ENCODE measurements at regions not wholly inside any gene's neighbourhood (a gene's known extent, or its start where the extent isn't known, plus 50 kb on each side); places are given as distances from the start of the nearest gene placed in this dataset.

DNA sequence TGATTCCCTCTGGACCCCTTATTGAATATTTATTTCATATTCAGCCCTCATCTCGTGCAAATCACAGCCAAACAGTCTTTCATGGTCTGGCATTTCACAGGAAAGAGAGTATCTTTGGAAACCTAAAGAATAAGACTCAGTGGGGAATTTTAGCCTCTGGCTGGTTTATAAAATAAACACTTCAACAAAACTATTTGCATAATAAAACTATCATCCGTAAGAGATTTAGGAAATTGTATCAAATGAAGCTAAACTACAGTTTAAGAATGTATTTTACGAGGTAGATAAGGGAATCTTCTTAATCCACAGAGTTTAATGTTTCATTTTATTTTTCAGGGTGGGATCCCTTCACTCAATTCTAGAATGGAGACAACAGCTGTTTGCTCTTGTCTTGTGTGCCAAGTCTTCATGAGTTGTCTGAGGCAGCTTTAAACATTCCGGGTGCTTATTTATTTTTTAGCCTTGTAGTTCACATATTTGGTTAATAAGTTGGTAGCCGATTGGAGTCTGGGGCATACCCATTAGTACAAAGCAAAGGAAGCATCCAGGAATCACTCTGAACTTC, 634.4 kb upstream of the KLF12 start:
- TF ChIP-seq EZH2 (IDR thresholded peaks at IDR 0.05; ENCODE audit: low read length, missing control alignments), result no peak
- TF ChIP-seq, protein P1, sequence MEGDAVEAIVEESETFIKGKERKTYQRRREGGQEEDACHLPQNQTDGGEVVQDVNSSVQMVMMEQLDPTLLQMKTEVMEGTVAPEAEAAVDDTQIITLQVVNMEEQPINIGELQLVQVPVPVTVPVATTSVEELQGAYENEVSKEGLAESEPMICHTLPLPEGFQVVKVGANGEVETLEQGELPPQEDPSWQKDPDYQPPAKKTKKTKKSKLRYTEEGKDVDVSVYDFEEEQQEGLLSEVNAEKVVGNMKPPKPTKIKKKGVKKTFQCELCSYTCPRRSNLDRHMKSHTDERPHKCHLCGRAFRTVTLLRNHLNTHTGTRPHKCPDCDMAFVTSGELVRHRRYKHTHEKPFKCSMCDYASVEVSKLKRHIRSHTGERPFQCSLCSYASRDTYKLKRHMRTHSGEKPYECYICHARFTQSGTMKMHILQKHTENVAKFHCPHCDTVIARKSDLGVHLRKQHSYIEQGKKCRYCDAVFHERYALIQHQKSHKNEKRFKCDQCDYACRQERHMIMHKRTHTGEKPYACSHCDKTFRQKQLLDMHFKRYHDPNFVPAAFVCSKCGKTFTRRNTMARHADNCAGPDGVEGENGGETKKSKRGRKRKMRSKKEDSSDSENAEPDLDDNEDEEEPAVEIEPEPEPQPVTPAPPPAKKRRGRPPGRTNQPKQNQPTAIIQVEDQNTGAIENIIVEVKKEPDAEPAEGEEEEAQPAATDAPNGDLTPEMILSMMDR (conservative IDR thresholded peaks at IDR 0.05 in 1 of 2, IDR thresholded peaks at IDR 0.05 in 1 of 2; ENCODE audit: low read depth in 1 of 2, low read length in 2 of 2), result no peak
- Histone ChIP-seq H3K36me3 (ENCODE audit: control insufficient read depth, insufficient read depth, low read length) (no peaks in the 10 kb centered on the region), H3K9ac (ENCODE audit: insufficient read depth, low read length) (no peak overlapping the region), H2AFZ (ENCODE audit: low read length) (no peak overlapping the region), H3K4me3 (replicated peaks in 1 of 4; ENCODE audit: control extremely low read depth in 1 of 4, insufficient read depth in 1 of 4, low read depth in 3 of 4, low read length in 4 of 4) (no peak overlapping the region), H3K79me2 (ENCODE audit: control insufficient read depth, insufficient read depth, low read length) (no peaks in the 10 kb centered on the region), H3K27ac (ENCODE audit: insufficient read depth, low read length) (no peak overlapping the region), H3K4me1 (ENCODE audit: control insufficient read depth, extremely low read depth, insufficient read depth, low read length) (peaks cover 15% of the 10 kb centered on the region), H4K20me1 (ENCODE audit: control insufficient read depth, extremely low read depth, insufficient read depth, low read length) (no peaks in the 10 kb centered on the region), H3K27me3 (ENCODE audit: control insufficient read depth, insufficient read depth, low read length) (no peaks in the 10 kb centered on the region), H3K9me3 (ENCODE audit: control insufficient read depth, insufficient read depth, low read depth, low read length) (no peaks in the 10 kb centered on the region), H3K4me2 (ENCODE audit: extremely low read depth, insufficient read depth, low read length) (no peak overlapping the region)
- no peak for DNase-seq (ENCODE audit: low read depth in 2 of 2)

DNA sequence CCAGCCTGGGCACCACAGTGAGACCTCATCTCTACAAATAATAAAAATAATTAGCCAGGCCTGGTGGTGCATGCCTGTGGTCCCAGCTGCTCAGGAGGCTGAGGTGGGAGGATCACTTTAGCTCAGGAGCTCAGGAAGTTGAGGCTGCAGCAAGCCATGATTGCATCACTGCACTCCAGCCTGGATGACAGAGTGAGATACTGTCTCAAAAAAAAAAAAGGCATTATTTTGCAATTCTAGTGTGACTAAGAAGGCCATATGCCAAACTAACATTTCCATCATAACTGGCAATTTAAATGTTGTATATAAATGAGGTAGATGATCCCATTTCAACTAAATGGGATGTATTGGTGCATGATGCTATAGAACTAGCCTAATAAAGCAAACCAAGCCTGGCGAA, 632.8 kb upstream of the KLF12 start:
- H3K27ac ChIP-seq (ENCODE audit: insufficient read depth, low read length), result no peak overlapping the region
- H3K79me2 ChIP-seq (ENCODE audit: control insufficient read depth, insufficient read depth, low read length), result no peaks in the 10 kb centered on the region
- no peak overlapping the region for H2AFZ ChIP-seq (ENCODE audit: low read length)
- no peak overlapping the region for H3K9ac ChIP-seq (ENCODE audit: insufficient read depth, low read length)
- H3K4me2 ChIP-seq (ENCODE audit: extremely low read depth, insufficient read depth, low read length), result no peak overlapping the region
- H3K4me1 ChIP-seq (ENCODE audit: control insufficient read depth, extremely low read depth, insufficient read depth, low read length), result peaks cover 10% of the 10 kb centered on the region
- H4K20me1 ChIP-seq (ENCODE audit: control insufficient read depth, extremely low read depth, insufficient read depth, low read length), result no peaks in the 10 kb centered on the region
- peak; percentile 57 to 84 for DNase-seq (ENCODE audit: low read depth in 2 of 2)
- H3K9me3 ChIP-seq (ENCODE audit: control insufficient read depth, insufficient read depth, low read depth, low read length), result no peaks in the 10 kb centered on the region
- no peak for TF ChIP-seq EZH2 (IDR thresholded peaks at IDR 0.05; ENCODE audit: low read length, missing control alignments)
- TF ChIP-seq, protein P1 (conservative IDR thresholded peaks at IDR 0.05 in 1 of 2, IDR thresholded peaks at IDR 0.05 in 1 of 2; ENCODE audit: low read depth in 1 of 2, low read length in 2 of 2), result no peak
- H3K36me3 ChIP-seq (ENCODE audit: control insufficient read depth, insufficient read depth, low read length), result no peaks in the 10 kb centered on the region
- no peak overlapping the region for H3K4me3 ChIP-seq (replicated peaks in 1 of 4; ENCODE audit: control extremely low read depth in 1 of 4, insufficient read depth in 1 of 4, low read depth in 3 of 4, low read length in 4 of 4)
- no peaks in the 10 kb centered on the region for H3K27me3 ChIP-seq (ENCODE audit: control insufficient read depth, insufficient read depth, low read length)

DNA sequence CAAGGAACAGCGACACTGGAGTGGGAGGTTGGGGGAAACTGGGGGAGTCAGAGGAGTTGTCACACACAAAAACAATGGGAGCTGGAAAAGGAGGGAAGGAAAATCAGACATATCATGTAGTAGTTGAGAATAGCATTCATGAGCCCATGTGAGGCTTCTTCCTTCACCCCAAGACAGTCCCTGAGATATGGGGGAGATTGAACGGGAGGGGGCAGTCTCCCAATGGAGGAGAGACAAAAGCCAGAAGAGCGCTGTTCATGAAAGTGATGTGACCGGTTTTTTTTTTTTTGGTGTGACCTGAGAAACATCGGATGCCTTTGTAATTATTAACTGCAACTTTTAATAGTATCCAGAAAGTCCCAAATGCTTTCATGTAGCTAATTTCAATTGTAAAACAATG, 631.8 kb upstream of the KLF12 start:
- H4K20me1 ChIP-seq (ENCODE audit: control insufficient read depth, extremely low read depth, insufficient read depth, low read length), result no peaks in the 10 kb centered on the region
- DNase-seq (ENCODE audit: low read depth in 2 of 2), result no peak
- no peak overlapping the region for H3K4me2 ChIP-seq (ENCODE audit: extremely low read depth, insufficient read depth, low read length)
- no peaks in the 10 kb centered on the region for H3K79me2 ChIP-seq (ENCODE audit: control insufficient read depth, insufficient read depth, low read length)
- no peak overlapping the region for H3K4me3 ChIP-seq (replicated peaks in 1 of 4; ENCODE audit: control extremely low read depth in 1 of 4, insufficient read depth in 1 of 4, low read depth in 3 of 4, low read length in 4 of 4)
- no peak overlapping the region for H3K9ac ChIP-seq (ENCODE audit: insufficient read depth, low read length)
- H3K4me1 ChIP-seq (ENCODE audit: control insufficient read depth, extremely low read depth, insufficient read depth, low read length), result peaks cover 6% of the 10 kb centered on the region
- H2AFZ ChIP-seq (ENCODE audit: low read length), result no peak overlapping the region
- H3K27ac ChIP-seq (ENCODE audit: insufficient read depth, low read length), result no peak overlapping the region
- H3K27me3 ChIP-seq (ENCODE audit: control insufficient read depth, insufficient read depth, low read length), result no peaks in the 10 kb centered on the region
- TF ChIP-seq EZH2 (IDR thresholded peaks at IDR 0.05; ENCODE audit: low read length, missing control alignments), result no peak
- TF ChIP-seq, protein P1 (conservative IDR thresholded peaks at IDR 0.05 in 1 of 2, IDR thresholded peaks at IDR 0.05 in 1 of 2; ENCODE audit: low read depth in 1 of 2, low read length in 2 of 2), result no peak
- H3K9me3 ChIP-seq (ENCODE audit: control insufficient read depth, insufficient read depth, low read depth, low read length), result no peaks in the 10 kb centered on the region
- no peaks in the 10 kb centered on the region for H3K36me3 ChIP-seq (ENCODE audit: control insufficient read depth, insufficient read depth, low read length)

Data from fibroblast of lung (primary cell).